ENCODE measurements at regions not wholly inside any gene's neighbourhood (a gene's known extent, or its start where the extent isn't known, plus 50 kb on each side); places are given as distances from the start of the nearest gene placed in this dataset.

DNA sequence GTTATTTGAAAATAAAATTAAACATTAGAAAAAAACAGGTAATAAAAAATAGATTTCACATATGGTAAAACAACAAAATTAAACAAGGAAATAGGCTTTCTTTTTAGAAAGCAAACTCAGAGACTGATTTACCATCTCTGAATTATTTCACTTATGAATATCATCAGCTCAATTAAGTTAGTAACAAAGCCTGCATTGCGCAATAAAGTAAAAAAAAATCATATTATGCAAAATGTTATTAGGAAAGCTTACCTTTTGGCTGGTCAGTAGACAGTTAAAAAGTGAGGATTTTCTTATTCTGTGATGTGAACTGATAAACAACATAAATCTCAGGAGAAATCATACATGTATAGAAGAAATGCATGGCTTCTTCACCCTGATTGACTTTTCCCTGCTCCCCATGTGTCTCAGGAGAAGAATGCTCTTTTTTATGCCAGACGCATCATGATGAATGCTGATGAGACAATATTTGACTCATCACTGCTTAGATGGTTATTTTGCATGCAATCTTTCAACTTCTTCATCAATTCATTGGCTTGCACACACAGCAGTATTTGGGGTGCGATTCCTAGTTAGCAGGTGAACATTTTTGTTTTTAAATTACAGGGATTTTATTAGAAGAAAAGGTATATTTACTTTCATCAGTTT, 124.5 kb upstream of the USP15 start:
- H3K36me3 ChIP-seq, result no peaks in the 10 kb centered on the region
- no peak overlapping the region for H3K27ac ChIP-seq
- DNase-seq (ENCODE audit: low read depth in 1 of 2, low spot score in 1 of 2), result no peak
- no peaks in the 10 kb centered on the region for H3K27me3 ChIP-seq
- no peaks in the 10 kb centered on the region for H3K9me3 ChIP-seq (ENCODE audit: low read depth)
- H3K4me3 ChIP-seq, result no peak overlapping the region
- H3K4me1 ChIP-seq (ENCODE audit: low read depth), result no peaks in the 10 kb centered on the region
- no peak for TF ChIP-seq CTCF (IDR thresholded peaks at IDR 0.05; ENCODE audit: low read depth, low read length)

DNA sequence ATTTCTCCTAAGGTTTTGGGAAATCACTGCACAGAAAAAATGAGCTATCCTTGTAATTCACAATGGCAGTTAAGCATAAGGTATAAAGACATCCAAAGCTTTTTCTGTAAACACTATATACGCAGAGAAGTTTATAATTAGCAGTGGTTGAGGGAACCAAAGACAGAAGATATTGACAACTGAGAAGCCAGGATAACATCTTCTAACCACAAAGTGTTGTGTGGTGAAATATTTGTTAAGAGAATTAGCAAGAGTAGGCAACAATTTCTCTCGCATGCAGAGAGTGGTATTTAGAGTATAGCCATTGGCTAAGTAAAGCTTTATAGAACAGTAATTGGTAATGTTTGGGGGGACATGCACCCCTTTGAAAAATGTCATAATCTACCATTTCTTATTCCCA, 123.7 kb upstream of the USP15 start:
- Histone ChIP-seq H3K4me3 (no peak overlapping the region), H3K4me1 (ENCODE audit: low read depth) (no peaks in the 10 kb centered on the region), H3K27ac (no peak overlapping the region), H3K27me3 (no peaks in the 10 kb centered on the region), H3K36me3 (no peaks in the 10 kb centered on the region), H3K9me3 (ENCODE audit: low read depth) (no peaks in the 10 kb centered on the region)
- TF ChIP-seq CTCF (IDR thresholded peaks at IDR 0.05; ENCODE audit: low read depth, low read length), result no peak
- DNase-seq (ENCODE audit: low read depth in 1 of 2, low spot score in 1 of 2), result no peak

DNA sequence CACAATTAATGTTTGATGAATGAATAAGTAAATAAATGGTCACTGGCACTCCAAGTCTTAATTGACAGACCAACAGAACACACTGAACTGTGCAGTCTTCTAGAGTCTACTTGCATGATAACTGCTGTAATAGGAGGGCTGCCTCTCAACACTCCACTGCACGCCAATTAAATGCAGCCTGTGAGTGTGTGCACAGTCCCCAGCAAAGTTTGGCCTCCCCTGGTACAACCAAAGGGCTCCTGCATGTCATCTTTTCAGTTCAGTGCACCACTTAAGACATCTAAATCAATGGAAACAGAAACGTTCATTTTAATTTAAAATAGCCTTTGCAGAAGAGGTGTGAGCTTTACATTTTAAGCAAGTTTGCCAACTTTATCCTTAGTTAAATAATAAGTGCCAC, 121.7 kb upstream of the USP15 start:
- Histone ChIP-seq H3K9me3 (ENCODE audit: low read depth) (no peaks in the 10 kb centered on the region), H3K27me3 (no peaks in the 10 kb centered on the region), H3K4me1 (ENCODE audit: low read depth) (no peaks in the 10 kb centered on the region), H3K27ac (no peak overlapping the region), H3K4me3 (no peak overlapping the region), H3K36me3 (no peaks in the 10 kb centered on the region)
- no peak for DNase-seq (ENCODE audit: low read depth in 1 of 2, low spot score in 1 of 2)
- TF ChIP-seq CTCF (IDR thresholded peaks at IDR 0.05; ENCODE audit: low read depth, low read length), result no peak

DNA sequence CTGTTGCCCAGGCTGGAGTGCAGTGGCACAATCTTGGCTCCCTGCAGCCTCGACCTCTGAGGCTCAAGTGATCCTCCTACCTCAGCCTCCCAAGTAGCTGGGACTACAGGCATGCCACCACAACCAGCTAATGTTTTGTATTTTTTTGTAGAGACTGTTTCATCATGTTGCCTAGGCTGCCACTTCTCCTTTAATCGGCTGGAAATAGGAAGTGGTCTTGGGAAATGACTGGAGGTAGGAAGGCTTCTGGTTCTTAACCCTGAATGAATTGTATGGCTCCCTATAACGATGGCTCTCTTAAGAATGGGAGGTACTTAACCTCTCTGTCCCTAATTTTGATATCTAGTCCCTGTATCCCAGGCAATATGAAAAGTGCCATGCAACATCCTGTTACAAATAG, 113.9 kb upstream of the USP15 start:
- H3K4me1 ChIP-seq (ENCODE audit: low read depth), result no peaks in the 10 kb centered on the region
- no peak overlapping the region for H3K4me3 ChIP-seq
- no peak overlapping the region for H3K27ac ChIP-seq
- no peak for TF ChIP-seq CTCF (IDR thresholded peaks at IDR 0.05; ENCODE audit: low read depth, low read length)
- no peaks in the 10 kb centered on the region for H3K9me3 ChIP-seq (ENCODE audit: low read depth)
- DNase-seq (ENCODE audit: low read depth in 1 of 2, low spot score in 1 of 2), result no peak
- H3K27me3 ChIP-seq, result no peaks in the 10 kb centered on the region
- no peaks in the 10 kb centered on the region for H3K36me3 ChIP-seq

- Histone ChIP-seq H3K4me3 (no peak overlapping the region), H3K27me3 (no peaks in the 10 kb centered on the region), H3K4me1 (ENCODE audit: low read depth) (no peaks in the 10 kb centered on the region), H3K27ac (no peak overlapping the region), H3K36me3 (no peaks in the 10 kb centered on the region), H3K9me3 (ENCODE audit: low read depth) (no peaks in the 10 kb centered on the region)
- no peak for TF ChIP-seq CTCF (IDR thresholded peaks at IDR 0.05; ENCODE audit: low read depth, low read length)
- DNase-seq (ENCODE audit: low read depth in 1 of 2, low spot score in 1 of 2), result no peak
These were observed 102.2 kb upstream of the USP15 start for GRCh38 chr12:62158013-62158412.
